ENCODE measurements at regions not wholly inside any gene's neighbourhood (a gene's known extent, or its start where the extent isn't known, plus 50 kb on each side); places are given as distances from the start of the nearest gene placed in this dataset.

DNA sequence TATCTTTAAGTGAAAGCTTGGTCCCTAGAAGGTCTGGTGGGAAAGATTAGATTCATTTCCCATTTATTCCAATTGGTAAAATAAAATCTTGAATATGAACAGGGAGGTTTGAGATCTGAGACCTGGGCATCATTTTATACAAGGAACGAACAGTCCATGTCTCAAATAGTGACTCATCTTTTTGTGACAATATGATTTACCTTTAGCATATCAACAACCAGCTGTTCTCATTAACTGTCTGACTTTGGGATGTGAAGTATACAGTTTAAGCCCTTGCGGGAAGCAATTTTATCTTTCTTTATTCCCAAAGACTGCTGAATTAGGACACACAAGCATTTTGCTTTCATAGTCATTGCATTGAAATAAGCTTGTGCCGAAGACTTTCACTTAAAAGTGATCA lies 691.6 kb downstream of the ETS1 start:
- no peak for DNase-seq (ENCODE audit: low read depth in 4 of 4, low spot score in 1 of 4)

DNA sequence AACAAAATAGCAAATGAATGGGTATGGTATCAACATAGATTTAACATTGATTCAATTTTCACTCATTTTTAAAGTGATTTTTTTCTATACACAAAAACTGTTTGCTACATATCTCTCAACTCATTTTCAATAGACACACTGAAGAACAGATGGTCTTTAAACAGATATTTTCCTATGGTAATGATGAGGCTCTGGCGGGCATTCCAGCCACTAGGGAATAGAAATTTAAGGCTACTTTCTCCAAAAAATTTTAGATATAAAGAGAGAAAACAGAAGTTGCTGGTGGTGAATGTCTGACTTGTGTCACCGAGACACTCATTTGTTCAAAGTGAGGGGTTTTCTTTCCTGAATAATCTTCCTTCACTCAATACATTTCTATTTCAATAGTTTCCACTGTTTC lies 693.0 kb downstream of the ETS1 start:
- no peak for DNase-seq (ENCODE audit: low read depth in 4 of 4, low spot score in 1 of 4)

DNA sequence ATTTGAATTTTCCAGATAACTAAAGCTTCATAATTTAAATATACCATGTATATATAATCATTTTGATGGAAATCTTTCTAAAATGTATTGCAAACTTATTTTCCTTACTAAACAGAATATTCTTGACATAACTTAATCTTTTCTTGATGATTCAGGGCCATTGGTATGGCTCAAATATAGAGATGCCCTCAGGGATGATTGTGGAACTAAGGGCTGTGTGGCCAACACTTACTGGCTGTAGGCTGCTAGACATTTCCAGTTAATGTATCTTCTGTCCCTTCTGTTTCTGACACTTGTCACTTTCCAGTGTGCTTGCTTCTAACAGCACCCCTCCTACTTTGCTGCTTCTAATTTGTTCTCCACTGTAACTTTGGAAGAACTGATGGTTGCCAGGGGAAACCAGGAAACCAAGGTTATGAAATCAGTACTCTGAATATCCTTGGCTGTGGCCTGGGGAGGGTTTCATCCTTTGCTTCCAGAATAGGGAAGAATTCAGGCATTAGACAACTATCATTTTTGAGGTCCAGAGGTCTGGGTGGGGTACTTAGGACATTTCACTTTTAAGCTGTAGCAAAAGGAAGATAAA lies 697.2 kb downstream of the ETS1 start:
- DNase-seq (ENCODE audit: low read depth in 4 of 4, low spot score in 1 of 4), result no peak

GRCh38 chr11:127888386-127888785 lies 699.0 kb downstream of the ETS1 start:
- DNase-seq (ENCODE audit: low read depth in 4 of 4, low spot score in 1 of 4), result no peak

- no peak for DNase-seq (ENCODE audit: low read depth in 4 of 4, low spot score in 1 of 4)
These were observed 712.2 kb downstream of the ETS1 start for GRCh38 chr11:127875131-127875530.

GRCh38 chr11:127873478-127873877 lies 713.9 kb downstream of the ETS1 start:
- DNase-seq (ENCODE audit: low read depth in 4 of 4, low spot score in 1 of 4), result no peak

- DNase-seq (ENCODE audit: low read depth in 4 of 4, low spot score in 1 of 4), result no peak
These were observed 721.2 kb downstream of the ETS1 start for GRCh38 chr11:127866109-127866508.

DNA sequence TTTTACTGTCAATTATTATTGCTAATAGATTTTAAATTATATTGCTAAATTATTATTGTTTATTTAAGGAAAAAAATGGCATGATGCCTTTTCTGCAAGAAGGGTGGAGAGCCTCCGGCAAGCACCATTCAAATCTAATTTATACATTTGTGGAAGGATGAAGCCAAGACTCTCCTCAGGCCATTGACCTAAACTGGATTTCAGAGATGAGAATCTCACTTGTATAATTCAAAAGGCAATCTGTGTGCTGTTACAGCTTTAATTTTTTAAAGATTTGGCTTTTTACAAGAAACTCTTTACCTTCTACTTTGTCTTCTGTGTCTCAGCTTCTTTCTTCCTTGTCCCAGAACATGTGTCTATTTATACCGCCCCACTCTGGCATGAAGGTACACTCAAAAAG lies 722.5 kb downstream of the ETS1 start:
- no peak for DNase-seq (ENCODE audit: low read depth in 4 of 4, low spot score in 1 of 4)

GRCh38 chr11:127862406-127862805 lies 725.0 kb downstream of the ETS1 start:
- DNase-seq (ENCODE audit: low read depth in 4 of 4, low spot score in 1 of 4), result no peak

DNA sequence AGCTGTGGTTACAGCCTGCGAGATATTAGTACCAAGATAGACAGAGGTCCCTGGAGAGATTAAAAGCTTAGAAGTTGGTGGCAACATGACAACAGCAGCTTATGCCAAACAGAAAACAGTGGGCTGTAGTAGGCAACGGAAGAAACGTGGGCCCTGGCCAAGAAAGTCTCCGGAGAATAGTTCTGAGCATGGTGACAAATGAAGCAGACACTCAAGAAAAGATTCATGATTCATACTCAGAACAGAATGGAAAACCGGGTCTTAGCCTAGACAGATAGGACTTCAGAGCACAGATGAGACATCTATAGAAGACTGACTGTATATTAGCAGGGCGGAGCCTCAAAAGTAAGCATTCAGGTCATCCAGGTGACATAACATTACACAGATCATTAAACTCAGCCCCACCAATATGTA lies 727.4 kb downstream of the ETS1 start:
- DNase-seq (ENCODE audit: low read depth in 4 of 4, low spot score in 1 of 4), result no peak

DNA sequence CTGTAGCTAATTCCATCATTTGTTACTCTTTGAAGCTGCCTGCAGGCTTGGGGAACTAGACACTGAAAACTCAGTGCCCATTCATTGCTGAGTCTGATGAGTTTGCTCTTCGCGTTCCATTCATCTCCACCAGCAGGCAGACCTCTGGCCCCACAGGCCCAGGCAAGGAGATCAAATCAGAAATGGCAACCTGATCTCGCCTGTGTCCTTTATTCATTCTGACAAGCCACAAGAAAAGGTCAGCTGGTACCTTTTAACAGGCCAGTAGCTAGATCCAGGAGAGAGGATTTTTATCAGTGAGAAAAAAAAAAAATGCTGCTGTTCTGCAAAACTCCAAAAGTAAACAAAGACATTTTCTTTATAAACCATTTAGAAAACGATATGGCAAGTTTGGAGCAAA lies 742.5 kb downstream of the ETS1 start:
- DNase-seq (ENCODE audit: low read depth in 4 of 4, low spot score in 1 of 4), result no peak

DNA sequence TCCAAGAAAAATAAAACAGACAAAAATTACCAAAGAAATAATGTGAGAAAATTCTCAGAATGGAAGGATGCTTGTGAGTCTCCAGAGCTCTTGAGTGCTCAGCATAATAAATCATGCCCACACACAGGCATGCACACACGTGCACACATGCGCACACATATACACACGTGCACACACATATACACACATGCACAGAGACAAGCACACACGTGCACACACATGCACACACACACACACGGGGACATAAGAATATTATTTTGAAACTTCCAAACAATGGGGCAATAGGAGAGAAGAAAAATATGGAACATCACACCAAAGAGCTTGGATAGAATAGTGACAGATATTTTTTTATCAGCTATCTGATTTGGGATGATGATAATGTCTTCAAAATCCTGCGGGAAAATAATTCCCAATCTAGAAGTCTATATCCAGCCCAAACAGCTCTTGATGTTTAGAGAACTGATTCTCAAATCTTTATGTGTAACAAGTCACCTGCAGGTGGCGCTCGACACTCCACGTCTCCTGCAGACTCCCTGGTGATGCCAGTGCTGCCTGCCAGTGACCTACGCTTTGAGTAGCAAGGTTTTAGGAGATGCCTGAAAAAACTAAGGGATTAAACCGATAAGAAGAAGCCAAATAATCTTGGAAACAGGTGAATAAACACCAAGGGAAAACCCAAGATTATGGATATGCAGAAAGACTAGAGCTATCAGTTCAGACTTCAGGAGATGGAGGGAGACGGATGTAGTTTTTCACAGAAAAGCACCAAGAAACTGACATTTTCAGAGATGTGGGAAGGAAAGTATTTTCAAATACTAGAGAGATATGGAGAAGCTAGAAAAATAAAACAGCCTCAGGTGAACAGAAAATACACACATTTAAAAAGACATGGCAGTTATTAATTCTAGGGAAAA lies 743.6 kb downstream of the ETS1 start:
- DNase-seq (ENCODE audit: low read depth in 4 of 4, low spot score in 1 of 4), result peak; percentile 37 to 57 (median 52)

- no peak for DNase-seq (ENCODE audit: low read depth in 4 of 4, low spot score in 1 of 4)
These were observed 762.2 kb downstream of the ETS1 start for GRCh38 chr11:127825183-127825582.

DNA sequence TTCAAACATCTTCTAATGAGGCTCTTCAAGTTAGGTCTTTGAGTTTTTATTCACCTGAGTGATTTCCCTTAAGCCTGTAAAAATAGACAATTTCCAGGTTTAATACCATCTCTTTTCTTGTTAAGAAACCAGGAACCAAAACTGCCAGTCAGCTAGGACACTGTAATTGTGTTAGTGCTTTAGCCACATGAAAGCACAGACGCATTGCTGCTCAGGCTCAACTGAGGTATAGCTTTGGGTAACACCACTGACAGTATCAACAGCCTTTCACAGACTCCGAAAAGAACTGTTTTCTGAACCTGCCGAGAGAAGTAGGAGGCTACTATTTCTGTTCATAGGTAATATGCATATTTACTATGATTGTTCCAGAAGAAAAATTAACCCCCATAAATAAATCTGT lies 768.7 kb downstream of the ETS1 start:
- DNase-seq (ENCODE audit: low read depth in 4 of 4, low spot score in 1 of 4), result no peak

- DNase-seq (ENCODE audit: low read depth in 4 of 4, low spot score in 1 of 4), result no peak
These were observed 770.4 kb downstream of the ETS1 start for GRCh38 chr11:127816962-127817361.

DNA sequence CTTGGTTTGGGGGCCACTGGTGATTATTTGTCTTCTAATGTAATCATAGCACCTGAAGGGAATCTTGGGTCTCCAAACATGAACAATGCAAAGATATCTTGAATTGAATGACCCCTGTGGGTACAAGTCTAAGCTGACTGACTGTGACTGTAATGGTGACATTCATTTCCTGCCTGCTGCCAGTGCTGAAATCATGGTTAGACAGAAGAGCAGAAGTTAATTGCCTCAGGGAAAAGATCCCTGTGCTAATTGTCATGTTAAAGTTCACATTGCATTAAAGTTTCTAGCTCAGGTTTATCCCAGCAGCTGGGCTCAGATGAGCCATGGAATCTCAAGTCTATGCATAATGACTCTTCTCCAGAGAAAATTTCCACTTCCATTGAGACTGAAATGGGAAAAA lies 772.0 kb downstream of the ETS1 start:
- no peak for DNase-seq (ENCODE audit: low read depth in 4 of 4, low spot score in 1 of 4)

- DNase-seq (ENCODE audit: low read depth in 4 of 4, low spot score in 1 of 4), result no peak
These were observed 780.9 kb downstream of the ETS1 start for GRCh38 chr11:127806501-127806900.

DNA sequence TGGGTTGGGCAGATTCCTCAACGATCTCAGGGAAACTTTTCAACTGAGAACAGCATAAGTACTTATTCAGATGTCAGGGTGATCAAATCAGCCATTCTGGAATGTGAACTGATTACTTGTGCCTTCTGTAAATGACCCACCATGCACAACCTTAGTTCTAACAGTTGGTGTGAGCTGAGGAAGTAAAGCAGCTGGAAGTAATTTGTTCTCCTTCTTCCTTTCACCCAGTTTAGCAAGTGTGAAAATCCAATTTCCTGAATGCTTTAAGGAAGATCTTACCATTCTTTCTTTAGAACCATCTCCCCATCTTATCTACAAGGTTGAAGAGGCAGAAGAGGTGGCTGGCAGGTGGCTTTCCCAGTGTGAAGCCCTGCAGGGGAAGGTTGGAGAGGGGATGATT lies 781.6 kb downstream of the ETS1 start:
- no peak for DNase-seq (ENCODE audit: low read depth in 4 of 4, low spot score in 1 of 4)

DNA sequence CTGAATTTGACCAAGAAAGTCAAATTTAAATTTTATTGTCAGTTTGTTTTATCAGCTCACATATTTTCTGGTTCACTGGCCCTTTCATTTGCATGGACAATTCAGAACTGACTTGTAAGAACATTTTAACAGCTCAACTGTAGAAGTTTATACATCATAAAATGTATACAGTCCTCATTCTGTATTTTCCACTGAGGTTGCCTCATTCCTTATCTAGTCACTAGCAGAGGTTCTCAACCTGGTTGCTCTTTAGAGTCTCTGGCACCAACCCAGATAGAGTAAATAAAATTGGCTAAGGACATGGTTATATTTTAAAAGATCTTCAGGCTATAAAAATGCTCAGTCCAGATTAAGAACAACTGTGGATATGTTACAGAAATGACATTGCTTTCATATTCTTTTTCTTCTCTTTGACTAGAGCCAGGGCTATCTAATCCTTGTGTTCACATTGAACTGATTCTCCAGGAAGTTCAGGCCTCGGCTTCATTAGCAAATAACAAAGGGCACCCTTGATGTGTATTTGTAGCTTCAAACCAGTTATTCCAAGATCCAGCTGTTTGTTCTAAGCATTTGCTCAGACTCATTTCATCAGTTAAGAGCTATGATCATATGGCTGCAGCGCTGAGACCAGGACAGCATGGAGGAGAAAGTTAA lies 782.5 kb downstream of the ETS1 start:
- no peak for DNase-seq (ENCODE audit: low read depth in 4 of 4, low spot score in 1 of 4)

DNA sequence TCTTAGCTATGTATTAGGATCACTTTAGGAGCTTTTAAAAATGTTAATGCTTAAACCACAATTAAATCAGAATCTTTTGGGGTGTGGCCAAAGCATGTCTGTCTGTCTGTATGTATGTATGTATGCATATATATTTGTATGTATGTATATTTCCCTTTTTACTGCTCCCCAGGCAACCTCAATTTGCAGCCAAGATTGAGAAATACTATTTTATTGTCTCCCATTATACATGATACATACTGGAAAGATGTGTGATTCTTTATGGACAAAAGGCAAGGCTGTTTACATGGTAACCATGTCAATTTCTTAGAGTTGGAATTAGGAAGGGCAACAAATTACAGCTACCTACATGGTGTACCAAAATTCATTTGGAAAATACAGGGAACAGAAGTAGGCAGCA lies 783.6 kb downstream of the ETS1 start:
- no peak for DNase-seq (ENCODE audit: low read depth in 4 of 4, low spot score in 1 of 4)

- DNase-seq (ENCODE audit: low read depth in 4 of 4, low spot score in 1 of 4), result no peak
These were observed 786.2 kb downstream of the ETS1 start for GRCh38 chr11:127800989-127801688.

GRCh38 chr11:127795326-127795725 lies 792.0 kb downstream of the ETS1 start:
- DNase-seq (ENCODE audit: low read depth in 4 of 4, low spot score in 1 of 4), result no peak

Data from stimulated activated CD4-positive, alpha-beta T cell treated with anti-CD3 and anti-CD28 coated beads, Interleukin-1b, Interleukin-23, amount 100 ng/mL, for 24 hours (primary cell).